ENCODE measurements at regions not wholly inside any gene's neighbourhood (a gene's known extent, or its start where the extent isn't known, plus 50 kb on each side); places are given as distances from the start of the nearest gene placed in this dataset.

GRCh38 chr6:90835596-90836212 is 248.8 kb upstream of the MAP3K7 start:
- Mint-ChIP-seq H3K9me3 (ENCODE audit: unreplicated experiment) (no peaks in the 10 kb centered on the region), H3K27me3 (ENCODE audit: insufficient read depth, unreplicated experiment) (peaks cover 11% of the 10 kb centered on the region), H3K36me3 (ENCODE audit: insufficient read depth, unreplicated experiment) (no peaks in the 10 kb centered on the region), H3K4me3 (ENCODE audit: unreplicated experiment) (no peak overlapping the region), H3K27ac (ENCODE audit: unreplicated experiment) (no peak overlapping the region), H3K4me1 (ENCODE audit: low read depth, unreplicated experiment) (peaks cover 6% of the 10 kb centered on the region)
- H3K27me3 ChIP-seq (replicated peaks; ENCODE audit: control insufficient read depth, insufficient read depth, low read length), result no peaks in the 10 kb centered on the region
- CTCF ChIA-PET, result no interaction called here
- intact Hi-C loops (cut with micrococcal nuclease; ENCODE audit: unreplicated experiment), result loop anchor here (5.0 kb wide), 1 partner anchor 83 kb away; no protein-coding TSS in a partner anchor
- no peaks in the 10 kb centered on the region for H3K9me3 ChIP-seq
- POLR2A ChIA-PET, result no interaction called here
- DNase-seq, result peak in 1 of 2 experiments; percentile 34
- BruUV-seq (replicated peaks), result no TSS peak
- H3K4me1 ChIP-seq, result peaks cover 8% of the 10 kb centered on the region; the same call in 1 of the 2 replicates
- no peak overlapping the region for H3K4me3 ChIP-seq (ENCODE audit: low read depth, low read length)
- TF ChIP-seq CTCF (IDR thresholded peaks at IDR 0.05; ENCODE audit: insufficient read depth in 1 of 2, low read depth in 1 of 2, low read length in 1 of 2, severe bottlenecking in 1 of 2, unreplicated experiment in 1 of 2), result no peak
- H3K36me3 ChIP-seq (ENCODE audit: control insufficient read depth, insufficient read depth, low read length), result no peaks in the 10 kb centered on the region

GRCh38 chr6:90829311-90829710 is 242.4 kb upstream of the MAP3K7 start:
- no peak for DNase-seq
- TF ChIP-seq CTCF (IDR thresholded peaks at IDR 0.05; ENCODE audit: insufficient read depth in 1 of 2, low read depth in 1 of 2, low read length in 1 of 2, severe bottlenecking in 1 of 2, unreplicated experiment in 1 of 2), result no peak
- Histone ChIP-seq H3K4me1 (no peaks in the 10 kb centered on the region), H3K36me3 (ENCODE audit: control insufficient read depth, insufficient read depth, low read length) (no peaks in the 10 kb centered on the region), H3K9me3 (no peaks in the 10 kb centered on the region), H3K27me3 (replicated peaks; ENCODE audit: control insufficient read depth, insufficient read depth, low read length) (no peaks in the 10 kb centered on the region), H3K4me3 (ENCODE audit: low read depth, low read length) (no peak overlapping the region)
- Mint-ChIP-seq H3K4me3 (ENCODE audit: unreplicated experiment) (no peak overlapping the region), H3K27ac (ENCODE audit: unreplicated experiment) (no peak overlapping the region), H3K4me1 (ENCODE audit: low read depth, unreplicated experiment) (no peaks in the 10 kb centered on the region), H3K36me3 (ENCODE audit: insufficient read depth, unreplicated experiment) (no peaks in the 10 kb centered on the region), H3K9me3 (ENCODE audit: unreplicated experiment) (no peaks in the 10 kb centered on the region), H3K27me3 (ENCODE audit: insufficient read depth, unreplicated experiment) (peaks cover 8% of the 10 kb centered on the region)
- ChIA-PET CTCF (no interaction called here), POLR2A (no interaction called here)
- intact Hi-C loops (cut with micrococcal nuclease; ENCODE audit: unreplicated experiment), result no loop called here
- no TSS peak for BruUV-seq (replicated peaks)

GRCh38 chr6:90820436-90820835 is 233.6 kb upstream of the MAP3K7 start:
- no TSS peak for BruUV-seq (replicated peaks)
- H3K4me1 ChIP-seq, result no peaks in the 10 kb centered on the region
- H3K36me3 ChIP-seq (ENCODE audit: control insufficient read depth, insufficient read depth, low read length), result no peaks in the 10 kb centered on the region
- H3K36me3 Mint-ChIP-seq (ENCODE audit: insufficient read depth, unreplicated experiment), result no peaks in the 10 kb centered on the region
- no peak overlapping the region for H3K4me3 ChIP-seq (ENCODE audit: low read depth, low read length)
- TF ChIP-seq CTCF (IDR thresholded peaks at IDR 0.05; ENCODE audit: insufficient read depth in 1 of 2, low read depth in 1 of 2, low read length in 1 of 2, severe bottlenecking in 1 of 2, unreplicated experiment in 1 of 2), result no peak
- DNase-seq, result no peak
- H3K27me3 ChIP-seq (replicated peaks; ENCODE audit: control insufficient read depth, insufficient read depth, low read length), result no peaks in the 10 kb centered on the region
- CTCF ChIA-PET, result interaction anchor here (0.7 kb wide), 1 partner anchor 41 kb away, joined by 3 read pairs; no protein-coding TSS in a partner anchor
- H3K27me3 Mint-ChIP-seq (ENCODE audit: insufficient read depth, unreplicated experiment), result no peaks in the 10 kb centered on the region
- no peaks in the 10 kb centered on the region for H3K9me3 ChIP-seq
- POLR2A ChIA-PET, result no interaction called here
- no peak overlapping the region for H3K27ac Mint-ChIP-seq (ENCODE audit: unreplicated experiment)
- peaks cover 7% of the 10 kb centered on the region for H3K9me3 Mint-ChIP-seq (ENCODE audit: unreplicated experiment)
- no peaks in the 10 kb centered on the region for H3K4me1 Mint-ChIP-seq (ENCODE audit: low read depth, unreplicated experiment)
- intact Hi-C loops (cut with micrococcal nuclease; ENCODE audit: unreplicated experiment), result no loop called here
- H3K4me3 Mint-ChIP-seq (ENCODE audit: unreplicated experiment), result no peak overlapping the region

Data from Caco-2 (cell line).